Loucy (cell line): ENCODE measurements at regions not wholly inside any gene's neighbourhood (a gene's known extent, or its start where the extent isn't known, plus 50 kb on each side); places are given as distances from the start of the nearest gene placed in this dataset.

ENCODE experiments used
- CTCF ChIP-seq: fragments of 200-600 bp; sonication (generic); conservative IDR thresholded peaks from 2 replicates; pipeline ENCODE4 v1.5.1; 2014; ENCODE audit warnings: mild to moderate bottlenecking, antibody characterized with exemption, low read length
- EZH2phosphoT487 ChIP-seq: fragments of 200-600 bp; IDR thresholded peaks from 2 replicates; pipeline ENCODE4 v1.6.1; 2018; ENCODE audit warnings: antibody characterized with exemption, mild to moderate bottlenecking, moderate library complexity, borderline replicate concordance

GRCh38 chr6:11367638-11368199, 135.3 kb upstream of the NEDD9 start:
- TF ChIP-seq EZH2phosphoT487 (no peak), CTCF (no peak)
